Caco-2 (cell line): ENCODE measurements at regions not wholly inside any gene's neighbourhood (a gene's known extent, or its start where the extent isn't known, plus 50 kb on each side); places are given as distances from the start of the nearest gene placed in this dataset.

Experiments used
- BruUV-seq: library from RNA; stranded (reverse); fragments of 400-500 nt; replicated peaks from 2 replicates; lab custom pipeline; 2021; lab: Mats Ljungman, UMichigan
- CTCF ChIA-PET: fragments of 300-600 bp; sonication (Branson Sonifier 250); formaldehyde crosslinking; loops from one replicate; lab custom pipeline; 2022; ENCODE audit warnings: antibody characterized with exemption; lab: Charles Lee
- POLR2A ChIA-PET: fragments of 300-600 bp; sonication (Branson Sonifier 250); formaldehyde crosslinking; loops from one replicate; lab custom pipeline; 2022; ENCODE audit warnings: antibody characterized with exemption; lab: Charles Lee
- DNase-seq, 2 experiments: peaks; one replicate each; pipeline versions ENCODE4 v3.0.0 to v3.0.0-alpha.2; 2020 to 2022
- H3K27me3 ChIP-seq: replicated peaks from 2 replicates; pipeline ENCODE4 v1.6.0; 2011; ENCODE audit warnings: low read length; ENCODE audit not compliant: control insufficient read depth, insufficient read depth
- H3K36me3 ChIP-seq: 2 replicates; pipeline ENCODE4 v1.5.1; 2011; ENCODE audit warnings: low read length; ENCODE audit not compliant: control insufficient read depth, insufficient read depth
- H3K4me1 ChIP-seq: fragments of 250-450 bp; sonication (Bioruptor Pico); 2 replicates; pipeline ENCODE4 v1.5.1; 2020; ENCODE audit warnings: mild to moderate bottlenecking
- H3K4me3 ChIP-seq: 2 replicates; pipeline ENCODE4 v1.5.1; 2011; ENCODE audit warnings: low read depth, mild to moderate bottlenecking, control low read depth, low read length
- H3K9me3 ChIP-seq: fragments of 250-450 bp; sonication (Bioruptor Pico); 2 replicates; pipeline ENCODE4 v1.5.1; 2020; ENCODE audit warnings: mild to moderate bottlenecking, moderate library complexity
- H3K27ac Mint-ChIP-seq: one replicate; pipeline ENCODE4 v1.8.0; 2022; ENCODE audit warnings: mixed read lengths; ENCODE audit not compliant: unreplicated experiment
- H3K27me3 Mint-ChIP-seq: one replicate; pipeline ENCODE4 v1.8.0; 2022; ENCODE audit warnings: mixed read lengths; ENCODE audit not compliant: insufficient read depth, unreplicated experiment
- H3K36me3 Mint-ChIP-seq: one replicate; pipeline ENCODE4 v1.8.0; 2022; ENCODE audit warnings: mild to moderate bottlenecking, mixed read lengths; ENCODE audit not compliant: insufficient read depth, unreplicated experiment
- H3K4me1 Mint-ChIP-seq: one replicate; pipeline ENCODE4 v1.8.0; 2022; ENCODE audit warnings: low read depth, mixed read lengths; ENCODE audit not compliant: unreplicated experiment
- H3K4me3 Mint-ChIP-seq: one replicate; pipeline ENCODE4 v1.8.0; 2022; ENCODE audit warnings: mild to moderate bottlenecking, moderate library complexity, mixed read lengths; ENCODE audit not compliant: unreplicated experiment
- H3K9me3 Mint-ChIP-seq: one replicate; pipeline ENCODE4 v1.8.0; 2022; ENCODE audit warnings: mixed read lengths; ENCODE audit not compliant: unreplicated experiment
- CTCF ChIP-seq, 2 experiments: fragments of 200-600 bp in 1 of 2; IDR thresholded peaks; 1 replicate in 1 of 2; 2 replicates in 1 of 2; pipeline versions ENCODE4 v1.5.1 to v1.8.0; 2011 to 2022; ENCODE audit warnings: antibody characterized with exemption in 1 of 2, control low read depth in 1 of 2, inconsistent platforms in 1 of 2, low read depth in 1 of 2, low read length in 1 of 2, mild to moderate bottlenecking in 1 of 2, moderate library complexity in 1 of 2; ENCODE audit not compliant: insufficient read depth in 1 of 2, severe bottlenecking in 1 of 2, unreplicated experiment in 1 of 2
- intact Hi-C: fragments of 100-400 bp; cut with micrococcal nuclease; formaldehyde crosslinking; loops from one replicate; pipeline ENCODE4 v1.10.0; 2022; ENCODE audit not compliant: unreplicated experiment

- Histone ChIP-seq H3K36me3 (no peaks in the 10 kb centered on the region), H3K9me3 (no peaks in the 10 kb centered on the region), H3K27me3 (no peaks in the 10 kb centered on the region), H3K4me1 (no peaks in the 10 kb centered on the region), H3K4me3 (no peak overlapping the region)
- H3K27me3 Mint-ChIP-seq = peaks cover 11% of the 10 kb centered on the region
- no peak overlapping the region for H3K4me3 Mint-ChIP-seq
- DNase-seq = no peak
- ChIA-PET POLR2A (no interaction called here), CTCF (no interaction called here)
- no peaks in the 10 kb centered on the region for H3K36me3 Mint-ChIP-seq
- TF ChIP-seq CTCF (IDR thresholded peaks at IDR 0.05; ENCODE audit: insufficient read depth in 1 of 2, low read depth in 1 of 2, low read length in 1 of 2, severe bottlenecking in 1 of 2, unreplicated experiment in 1 of 2) = no peak
- H3K4me1 Mint-ChIP-seq = no peaks in the 10 kb centered on the region
- BruUV-seq = no TSS peak
- no peak overlapping the region for H3K27ac Mint-ChIP-seq
- no peaks in the 10 kb centered on the region for H3K9me3 Mint-ChIP-seq
- intact Hi-C loops = no loop called here
These were observed 232.3 kb downstream of the GAS1 start for GRCh38 chr9:86714999-86715398.

- Histone ChIP-seq H3K4me1 (no peaks in the 10 kb centered on the region), H3K27me3 (no peaks in the 10 kb centered on the region), H3K9me3 (no peaks in the 10 kb centered on the region), H3K4me3 (no peak overlapping the region), H3K36me3 (no peaks in the 10 kb centered on the region)
- BruUV-seq = no TSS peak
- Mint-ChIP-seq H3K4me3 (no peak overlapping the region), H3K4me1 (no peaks in the 10 kb centered on the region), H3K9me3 (no peaks in the 10 kb centered on the region), H3K27me3 (peaks cover 8% of the 10 kb centered on the region), H3K36me3 (no peaks in the 10 kb centered on the region), H3K27ac (no peak overlapping the region)
- DNase-seq = no peak
- TF ChIP-seq CTCF (IDR thresholded peaks at IDR 0.05; ENCODE audit: insufficient read depth in 1 of 2, low read depth in 1 of 2, low read length in 1 of 2, severe bottlenecking in 1 of 2, unreplicated experiment in 1 of 2) = no peak
- ChIA-PET CTCF (no interaction called here), POLR2A (no interaction called here)
- intact Hi-C loops = no loop called here
These were observed 233.3 kb downstream of the GAS1 start for GRCh38 chr9:86713970-86714369.

GRCh38 chr9:86713470-86713869 is 233.8 kb downstream of the GAS1 start:
- no peaks in the 10 kb centered on the region for H3K9me3 ChIP-seq
- Mint-ChIP-seq H3K27ac (no peak overlapping the region), H3K4me3 (no peak overlapping the region), H3K9me3 (no peaks in the 10 kb centered on the region), H3K4me1 (no peaks in the 10 kb centered on the region), H3K36me3 (no peaks in the 10 kb centered on the region), H3K27me3 (peaks cover 8% of the 10 kb centered on the region)
- ChIA-PET POLR2A (no interaction called here), CTCF (no interaction called here)
- DNase-seq = no peak
- H3K4me1 ChIP-seq = no peaks in the 10 kb centered on the region
- H3K4me3 ChIP-seq = no peak overlapping the region
- no peak for TF ChIP-seq CTCF (IDR thresholded peaks at IDR 0.05; ENCODE audit: insufficient read depth in 1 of 2, low read depth in 1 of 2, low read length in 1 of 2, severe bottlenecking in 1 of 2, unreplicated experiment in 1 of 2)
- no TSS peak for BruUV-seq
- no peaks in the 10 kb centered on the region for H3K27me3 ChIP-seq
- intact Hi-C loops = no loop called here
- H3K36me3 ChIP-seq = no peaks in the 10 kb centered on the region
